PFSK-1 (cell line): ENCODE measurements at regions not wholly inside any gene's neighbourhood (a gene's known extent, or its start where the extent isn't known, plus 50 kb on each side); places are given as distances from the start of the nearest gene placed in this dataset.

ENCODE experiments used
- FOXP2 ChIP-seq: optimal IDR thresholded peaks from 2 replicates; pipeline ENCODE3; 2011; ENCODE audit warnings: borderline replicate concordance, control low read depth, inconsistent platforms; ENCODE audit not compliant: insufficient read depth; ENCODE audit errors: extremely low read length, extremely low read depth
- POLR2AphosphoS5 ChIP-seq: IDR thresholded peaks from 2 replicates; pipeline ENCODE4 v1.6.1; 2012; ENCODE audit warnings: low read depth, mild to moderate bottlenecking, control low read depth, low read length, moderate library complexity
- SIN3A ChIP-seq: IDR thresholded peaks from 2 replicates; pipeline ENCODE4 v1.6.1; 2012; ENCODE audit warnings: mild to moderate bottlenecking, low read length, moderate library complexity, borderline replicate concordance; ENCODE audit not compliant: insufficient read depth
- TAF1 ChIP-seq: IDR thresholded peaks from 2 replicates; pipeline ENCODE4 v1.6.1; 2012; ENCODE audit warnings: low read length, control low read depth, borderline replicate concordance; ENCODE audit not compliant: insufficient read depth
- TF ChIP-seq, protein P1 (sequence below), 2 experiments: IDR thresholded peaks; 2 replicates each; pipeline versions ENCODE4 v1.6.1 to v1.8.0; 2011 to 2012; ENCODE audit warnings: low read depth in 2 of 2, low read length in 2 of 2, control low read depth in 1 of 2, inconsistent platforms in 1 of 2, mild to moderate bottlenecking in 1 of 2, moderate library complexity in 1 of 2; ENCODE audit not compliant: insufficient read depth in 1 of 2

DNA sequence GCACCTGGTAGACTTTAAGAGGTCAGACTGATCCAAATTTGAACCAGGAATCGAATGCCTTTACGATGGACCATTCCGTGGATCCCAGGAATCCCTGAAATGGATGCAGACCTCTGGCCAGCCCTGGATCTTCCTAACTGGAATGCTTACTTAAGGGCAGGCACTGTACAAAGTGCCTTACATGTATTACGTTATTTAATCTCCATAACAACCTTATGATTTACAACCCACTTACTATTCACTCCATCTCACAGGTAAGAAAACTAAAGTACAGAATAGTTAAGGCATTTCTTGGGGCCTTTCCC is 93.6 kb downstream of the HSPH1 start:
- TF ChIP-seq POLR2AphosphoS5 (no peak), SIN3A (no peak), FOXP2 (no peak)

DNA sequence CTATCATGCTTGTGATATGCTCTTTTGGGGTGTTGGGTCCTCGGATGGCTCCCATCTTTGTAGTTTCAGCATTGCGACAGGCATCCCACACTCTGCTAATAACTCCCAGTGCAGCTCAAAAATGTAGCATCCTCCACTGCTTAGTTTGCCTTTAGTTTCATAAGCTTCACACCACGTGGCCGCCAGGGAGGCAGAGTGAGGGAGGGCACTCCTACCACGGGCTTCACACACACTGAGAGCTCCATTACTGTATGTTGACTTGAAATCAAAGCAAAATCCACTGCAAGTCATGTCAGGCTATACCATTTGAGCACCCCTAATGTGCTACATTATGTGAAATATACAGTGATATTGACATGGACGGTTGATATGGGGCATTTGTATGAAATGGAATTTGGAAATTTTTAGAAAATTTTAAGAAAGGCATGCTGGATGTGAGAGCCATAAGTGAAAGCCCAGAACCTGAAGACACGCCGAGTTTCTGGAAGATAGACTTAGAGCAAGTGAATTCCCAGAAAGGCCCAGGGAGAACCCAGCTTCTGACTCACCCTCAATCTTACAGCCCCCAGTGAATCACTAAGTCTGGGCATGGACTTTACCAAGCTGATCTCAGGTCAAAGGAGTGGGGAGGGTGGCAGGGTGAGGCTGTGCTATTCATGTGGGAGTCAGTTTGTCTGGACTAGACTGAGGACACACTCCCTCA is 94.1 kb downstream of the HSPH1 start:
- TF ChIP-seq POLR2AphosphoS5 (no peak), SIN3A (no peak), FOXP2 (no peak), TAF1 (no peak)
- TF ChIP-seq, protein P1, sequence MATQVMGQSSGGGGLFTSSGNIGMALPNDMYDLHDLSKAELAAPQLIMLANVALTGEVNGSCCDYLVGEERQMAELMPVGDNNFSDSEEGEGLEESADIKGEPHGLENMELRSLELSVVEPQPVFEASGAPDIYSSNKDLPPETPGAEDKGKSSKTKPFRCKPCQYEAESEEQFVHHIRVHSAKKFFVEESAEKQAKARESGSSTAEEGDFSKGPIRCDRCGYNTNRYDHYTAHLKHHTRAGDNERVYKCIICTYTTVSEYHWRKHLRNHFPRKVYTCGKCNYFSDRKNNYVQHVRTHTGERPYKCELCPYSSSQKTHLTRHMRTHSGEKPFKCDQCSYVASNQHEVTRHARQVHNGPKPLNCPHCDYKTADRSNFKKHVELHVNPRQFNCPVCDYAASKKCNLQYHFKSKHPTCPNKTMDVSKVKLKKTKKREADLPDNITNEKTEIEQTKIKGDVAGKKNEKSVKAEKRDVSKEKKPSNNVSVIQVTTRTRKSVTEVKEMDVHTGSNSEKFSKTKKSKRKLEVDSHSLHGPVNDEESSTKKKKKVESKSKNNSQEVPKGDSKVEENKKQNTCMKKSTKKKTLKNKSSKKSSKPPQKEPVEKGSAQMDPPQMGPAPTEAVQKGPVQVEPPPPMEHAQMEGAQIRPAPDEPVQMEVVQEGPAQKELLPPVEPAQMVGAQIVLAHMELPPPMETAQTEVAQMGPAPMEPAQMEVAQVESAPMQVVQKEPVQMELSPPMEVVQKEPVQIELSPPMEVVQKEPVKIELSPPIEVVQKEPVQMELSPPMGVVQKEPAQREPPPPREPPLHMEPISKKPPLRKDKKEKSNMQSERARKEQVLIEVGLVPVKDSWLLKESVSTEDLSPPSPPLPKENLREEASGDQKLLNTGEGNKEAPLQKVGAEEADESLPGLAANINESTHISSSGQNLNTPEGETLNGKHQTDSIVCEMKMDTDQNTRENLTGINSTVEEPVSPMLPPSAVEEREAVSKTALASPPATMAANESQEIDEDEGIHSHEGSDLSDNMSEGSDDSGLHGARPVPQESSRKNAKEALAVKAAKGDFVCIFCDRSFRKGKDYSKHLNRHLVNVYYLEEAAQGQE (IDR thresholded peaks at IDR 0.05; ENCODE audit: insufficient read depth in 1 of 2, low read depth in 2 of 2, low read length in 2 of 2), result no peak

DNA sequence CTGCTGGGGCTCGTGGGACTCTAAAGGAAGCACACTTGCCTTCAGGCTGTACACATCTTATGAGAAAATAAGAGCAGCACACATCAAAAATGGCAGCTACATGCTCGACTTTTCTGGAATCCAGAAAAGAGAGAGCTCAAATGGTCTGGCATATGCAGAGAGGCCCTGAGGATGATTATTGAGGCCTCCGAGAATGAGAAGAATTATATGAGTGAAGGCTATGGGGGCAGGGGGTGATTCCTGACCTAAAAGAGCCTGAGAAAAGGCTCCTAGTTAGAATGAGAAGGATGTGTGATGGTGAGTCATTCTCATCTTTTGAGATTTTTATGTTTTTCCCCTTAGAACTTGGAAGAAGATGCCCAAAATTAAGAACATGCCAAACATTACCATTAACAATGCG is 97.1 kb downstream of the HSPH1 start:
- TF ChIP-seq POLR2AphosphoS5 (no peak), SIN3A (no peak), FOXP2 (no peak), TAF1 (no peak)
- TF ChIP-seq, protein P1 (IDR thresholded peaks at IDR 0.05; ENCODE audit: insufficient read depth in 1 of 2, low read depth in 2 of 2, low read length in 2 of 2), result no peak

DNA sequence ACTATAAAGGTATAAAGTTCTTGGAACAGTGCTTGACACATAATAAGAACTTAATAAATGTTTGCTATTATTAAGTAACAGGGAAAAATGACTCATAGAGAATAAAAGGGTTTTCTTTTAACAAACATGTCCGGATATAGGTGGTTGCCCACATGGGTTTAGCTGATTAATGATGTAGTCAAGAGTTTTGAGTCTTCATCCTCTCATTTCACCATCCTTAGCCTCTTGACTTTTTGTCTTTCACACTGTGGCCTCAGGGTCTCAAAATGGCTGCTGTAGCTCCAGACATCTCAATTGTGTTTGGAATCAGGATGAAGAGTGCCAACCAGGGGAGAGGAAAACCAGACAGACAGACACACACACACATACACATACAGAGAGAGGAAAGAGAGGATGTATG is 97.9 kb downstream of the HSPH1 start:
- no peak for TF ChIP-seq TAF1
- no peak for TF ChIP-seq POLR2AphosphoS5
- no peak for TF ChIP-seq SIN3A
- TF ChIP-seq FOXP2, result no peak
- TF ChIP-seq, protein P1 (IDR thresholded peaks at IDR 0.05; ENCODE audit: insufficient read depth in 1 of 2, low read depth in 2 of 2, low read length in 2 of 2), result no peak

DNA sequence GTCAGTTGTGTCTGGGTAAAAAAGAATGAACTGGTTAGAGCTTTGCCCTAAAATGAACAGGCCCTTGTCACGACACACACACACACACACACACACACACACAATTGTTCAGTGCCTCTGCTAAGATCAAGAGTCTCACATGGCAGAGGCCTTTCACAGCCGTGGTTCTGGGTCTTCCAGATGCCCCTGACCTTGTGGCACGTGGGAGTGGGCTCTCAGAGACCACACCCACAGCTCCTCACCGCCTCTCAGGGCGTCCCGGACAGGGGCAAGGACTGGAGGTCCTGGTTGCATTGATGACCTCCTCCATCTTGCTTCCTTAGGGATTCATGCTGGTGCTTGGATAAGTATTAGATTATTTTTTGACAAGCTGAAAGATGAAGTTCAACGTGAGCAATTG is 101.0 kb downstream of the HSPH1 start:
- TF ChIP-seq, protein P1 (IDR thresholded peaks at IDR 0.05; ENCODE audit: insufficient read depth in 1 of 2, low read depth in 2 of 2, low read length in 2 of 2), result no peak
- no peak for TF ChIP-seq TAF1
- TF ChIP-seq SIN3A, result no peak
- no peak for TF ChIP-seq POLR2AphosphoS5
- no peak for TF ChIP-seq FOXP2
